Ovary (tissue), 3 donors: ENCODE measurements at regions not wholly inside any gene's neighbourhood (a gene's known extent, or its start where the extent isn't known, plus 50 kb on each side); places are given as distances from the start of the nearest gene placed in this dataset.

Experiments used
- CTCF ChIP-seq, 3 donors: fragments of 450-650 bp in 2 of 3; fragments of 200-600 bp in 1 of 3; IDR thresholded peaks; one replicate each; pipeline versions ENCODE4 v1.5.1 to v1.8.0; 2016 to 2022; ENCODE audit warnings: antibody characterized with exemption in 3 of 3, mild to moderate bottlenecking in 1 of 3
- EP300 ChIP-seq: sonication (generic); formaldehyde crosslinking; IDR thresholded peaks from one replicate; pipeline ENCODE4 v1.6.1; 2017; ENCODE audit warnings: antibody characterized with exemption
- POLR2A ChIP-seq: fragments of 450-650 bp; IDR thresholded peaks from one replicate; pipeline ENCODE4 v1.6.1; 2017; ENCODE audit warnings: antibody characterized with exemption, mild to moderate bottlenecking, moderate library complexity
- donor health status: DM: no; HTN: no; CAD: no.

GRCh38 chr2:198375083-198375410 lies 570.7 kb downstream of the PLCL1 start:
- TF ChIP-seq CTCF (IDR thresholded peaks at IDR 0.05) (no peak), EP300 (no peak), POLR2A (no peak)
